ENCODE measurements at regions not wholly inside any gene's neighbourhood (a gene's known extent, or its start where the extent isn't known, plus 50 kb on each side); places are given as distances from the start of the nearest gene placed in this dataset.

GRCh38 chr9:10753474-10753873 lies 140.7 kb upstream of the PTPRD start:
- no peak for TF ChIP-seq POLR2A (IDR thresholded peaks at IDR 0.05)
- TF ChIP-seq CTCF (IDR thresholded peaks at IDR 0.05) = no peak

All from vagina (tissue), 2 donors.